HG03064 (cell line): ENCODE measurements at regions not wholly inside any gene's neighbourhood (a gene's known extent, or its start where the extent isn't known, plus 50 kb on each side); places are given as distances from the start of the nearest gene placed in this dataset.
"Not testable (repeated sequence)": the region's sequence is repeated elsewhere in the genome, so short reads cannot be mapped to it uniquely, and the experiment has no call there.

Experiments used
- ATAC-seq: cut with Tn5 transposase; IDR thresholded peaks from one replicate; pipeline ENCODE4 v1.9.1; 2021; ENCODE audit warnings: low read depth; ENCODE audit not compliant: unreplicated experiment

- ATAC-seq, result no peak
Measured at GRCh38 chr3:20375302-20375701, 189.3 kb upstream of the SGO1 start.

- not testable (repeated sequence) for ATAC-seq
Measured at GRCh38 chr3:20370273-20371063, 184.5 kb upstream of the SGO1 start.

- no peak for ATAC-seq
Measured at GRCh38 chr3:20361000-20361399, 175.0 kb upstream of the SGO1 start.

GRCh38 chr3:20353286-20353685 lies 167.3 kb upstream of the SGO1 start:
- no peak for ATAC-seq

DNA sequence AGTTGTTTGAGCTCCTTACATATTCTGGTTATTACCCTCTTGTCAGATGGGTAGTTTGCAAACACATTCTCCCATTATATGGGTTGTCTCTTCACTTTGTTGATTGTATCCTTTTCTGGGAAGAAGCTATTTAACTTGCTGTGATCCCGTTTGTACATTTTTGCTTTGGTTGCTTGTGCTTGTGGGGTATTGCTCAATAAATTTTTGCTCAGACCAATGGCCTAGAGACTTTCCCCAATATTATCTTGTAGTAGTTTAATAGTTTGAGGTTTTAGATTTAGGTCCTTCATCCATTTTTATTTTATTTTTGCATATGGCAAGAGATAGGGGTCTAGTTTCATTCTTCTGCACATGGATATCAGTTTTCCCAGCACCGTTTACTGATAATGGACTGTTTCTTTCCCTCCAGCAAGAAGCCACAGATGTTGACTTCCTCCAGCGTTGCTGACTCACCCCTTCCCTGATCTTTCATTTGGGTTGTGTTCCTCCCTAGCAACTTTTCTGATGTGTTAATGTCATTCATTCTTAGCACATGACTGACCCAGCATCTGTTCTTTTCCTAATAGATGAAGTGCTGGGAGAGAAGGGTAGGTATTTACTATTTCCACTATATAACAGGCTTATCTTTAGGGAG lies 166.7 kb upstream of the SGO1 start:
- no peak for ATAC-seq

DNA sequence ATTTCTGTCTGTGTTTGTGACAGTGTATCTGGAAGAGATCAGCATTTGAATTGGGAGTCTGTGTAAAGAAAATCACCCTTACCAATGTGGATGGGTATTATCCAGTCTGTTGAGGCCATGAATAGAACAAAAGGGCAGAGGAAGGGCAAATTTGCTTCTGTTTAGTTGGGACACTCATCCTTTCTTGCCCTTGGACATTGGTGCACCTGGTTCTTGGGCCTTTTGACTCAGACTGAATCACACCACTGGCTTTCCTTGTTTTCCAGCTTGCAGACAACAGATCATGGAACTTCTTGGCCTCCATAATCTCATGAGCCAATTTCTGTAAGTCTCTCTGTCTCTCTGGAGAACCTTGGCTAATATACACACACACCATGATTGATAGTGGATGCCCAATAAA lies 164.4 kb upstream of the SGO1 start:
- ATAC-seq, result no peak

GRCh38 chr3:20346916-20347315 lies 160.9 kb upstream of the SGO1 start:
- no peak for ATAC-seq

DNA sequence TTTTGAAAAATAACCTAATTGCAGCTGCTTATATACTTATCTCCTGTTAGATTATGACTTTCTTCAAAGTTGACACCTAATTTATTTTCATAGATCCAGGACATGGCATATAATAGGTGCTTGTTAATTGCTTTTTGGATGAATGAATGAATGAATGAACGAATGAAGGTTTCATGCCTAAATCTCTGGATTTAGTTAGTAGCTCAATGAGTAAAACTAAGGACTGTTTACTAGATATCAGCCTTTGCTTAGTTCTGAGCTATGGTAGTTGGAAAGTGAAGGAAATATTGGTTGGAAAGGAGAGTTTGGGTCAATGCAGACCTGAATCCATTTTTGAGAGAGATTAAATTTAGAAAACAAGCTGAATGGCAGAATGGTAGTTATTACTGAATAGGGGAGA lies 160.4 kb upstream of the SGO1 start:
- no peak for ATAC-seq

DNA sequence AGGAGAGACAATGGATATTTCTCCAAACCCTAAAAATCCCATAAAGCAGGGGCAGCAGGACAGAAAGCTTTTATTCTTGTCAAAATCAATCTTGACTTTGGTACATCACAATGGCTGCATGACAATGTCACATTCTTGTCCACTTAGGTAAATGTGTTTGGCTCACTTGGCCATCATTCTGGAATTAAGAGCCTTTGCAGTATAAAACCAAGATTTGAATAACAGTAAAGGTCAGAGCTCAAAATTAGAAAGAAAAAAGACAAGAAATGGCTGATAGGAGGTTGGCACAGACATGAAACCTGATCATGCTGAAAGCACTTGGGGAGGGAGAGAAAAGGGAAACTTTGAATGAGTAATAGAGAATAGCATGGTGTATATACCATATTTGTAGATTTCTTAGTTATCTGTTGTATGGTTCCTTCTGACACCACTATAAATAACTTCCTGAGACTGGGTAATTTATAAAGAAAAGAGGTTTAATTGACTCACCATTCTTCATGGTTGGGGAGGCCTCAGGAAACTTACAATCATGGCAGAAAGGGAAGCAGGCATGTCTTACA lies 158.5 kb upstream of the SGO1 start:
- ATAC-seq, result no peak

DNA sequence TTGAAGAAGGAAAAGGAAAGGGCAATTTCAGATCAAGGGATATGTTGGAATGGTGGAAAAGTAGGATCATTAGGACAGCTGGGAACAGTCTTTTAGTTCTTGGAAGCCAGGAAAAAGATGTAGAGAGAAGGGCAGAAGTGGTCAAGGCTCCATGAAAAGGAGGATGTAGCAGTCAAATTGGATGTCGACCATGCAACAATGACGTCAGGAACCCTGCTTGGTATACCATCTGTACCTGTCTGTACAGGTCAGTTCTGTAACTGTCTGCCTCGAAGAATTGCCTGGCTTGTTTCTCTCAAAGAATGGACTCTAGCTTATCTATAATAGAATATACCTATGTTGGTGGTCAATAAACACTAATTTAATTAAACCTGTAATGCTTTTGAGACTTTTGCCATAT lies 157.8 kb upstream of the SGO1 start:
- ATAC-seq, result no peak

DNA sequence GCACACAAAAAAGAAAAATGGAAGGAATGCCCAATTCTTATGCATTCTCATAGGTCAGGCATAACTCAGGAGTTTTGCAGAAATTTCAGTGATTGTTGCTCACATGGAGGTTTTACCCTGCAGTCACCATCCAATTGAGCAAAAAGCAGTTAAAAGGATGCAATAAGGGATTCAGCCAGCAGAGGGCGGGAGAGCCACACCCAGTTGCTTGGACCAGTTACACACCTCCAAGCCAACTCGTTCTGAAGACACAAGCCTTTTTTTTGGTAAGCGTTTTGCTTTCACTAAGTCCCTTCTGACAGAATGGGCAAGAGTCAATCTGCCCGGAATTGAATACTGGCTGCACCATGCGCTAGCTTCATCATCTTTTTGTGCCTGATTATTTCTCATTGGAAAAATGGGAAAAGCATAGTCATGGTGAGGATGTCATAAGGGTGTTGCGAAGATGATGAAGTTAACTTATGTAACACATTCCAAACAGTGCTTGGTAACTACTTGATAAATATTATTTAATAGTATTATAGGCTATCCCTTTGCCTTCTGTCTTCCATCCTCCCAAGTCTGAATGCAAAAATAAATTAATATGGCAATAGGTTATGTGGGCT lies 154.4 kb upstream of the SGO1 start:
- ATAC-seq, result peak; percentile 97

- no peak for ATAC-seq
Measured at GRCh38 chr3:20336572-20336971, 150.6 kb upstream of the SGO1 start.

- ATAC-seq, result no peak
Measured at GRCh38 chr3:20334842-20335241, 148.8 kb upstream of the SGO1 start.

- no peak for ATAC-seq
Measured at GRCh38 chr3:20327889-20328288, 141.9 kb upstream of the SGO1 start.

GRCh38 chr3:20326541-20326940 lies 140.5 kb upstream of the SGO1 start:
- ATAC-seq, result no peak

- ATAC-seq, result no peak
Measured at GRCh38 chr3:20325563-20325962, 139.6 kb upstream of the SGO1 start.

DNA sequence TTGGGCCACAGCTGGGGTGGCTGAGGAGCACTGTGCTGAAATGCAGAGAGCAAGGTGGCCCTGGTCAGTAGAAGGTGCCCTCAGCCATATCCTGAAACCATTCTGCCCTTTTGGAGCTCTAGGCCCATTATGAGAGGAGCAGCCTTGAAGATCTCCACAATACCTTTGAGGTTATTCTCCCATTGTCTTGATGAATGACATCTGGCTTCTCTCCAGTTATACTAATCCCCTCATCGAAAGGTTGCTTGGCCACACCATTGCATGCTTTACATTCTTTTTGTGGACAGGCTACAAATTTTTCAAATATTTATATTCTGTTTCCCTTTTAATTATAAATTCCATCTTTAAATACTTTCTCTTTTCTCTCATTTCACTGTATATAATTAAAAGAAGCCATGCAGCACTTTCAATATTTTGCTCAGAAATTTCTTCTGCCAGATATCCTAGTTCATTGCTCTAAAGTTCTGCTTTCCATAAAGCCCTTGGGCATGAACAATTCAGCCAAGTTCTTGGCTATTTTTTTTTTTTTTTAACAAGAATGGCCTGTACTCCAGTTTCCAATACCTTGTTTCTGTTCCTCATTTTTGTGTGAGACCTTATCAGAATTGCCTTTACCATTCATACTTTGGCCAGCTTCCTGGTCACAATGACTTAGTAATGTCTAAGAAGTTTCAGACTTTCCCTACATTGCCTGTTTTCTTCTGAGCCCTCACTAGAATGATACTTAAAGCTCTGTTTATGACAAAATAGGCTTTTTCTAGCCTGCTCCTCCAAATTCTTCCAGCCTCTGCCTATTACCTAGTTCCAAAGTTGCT lies 138.9 kb upstream of the SGO1 start:
- ATAC-seq, result peak; percentile 98

DNA sequence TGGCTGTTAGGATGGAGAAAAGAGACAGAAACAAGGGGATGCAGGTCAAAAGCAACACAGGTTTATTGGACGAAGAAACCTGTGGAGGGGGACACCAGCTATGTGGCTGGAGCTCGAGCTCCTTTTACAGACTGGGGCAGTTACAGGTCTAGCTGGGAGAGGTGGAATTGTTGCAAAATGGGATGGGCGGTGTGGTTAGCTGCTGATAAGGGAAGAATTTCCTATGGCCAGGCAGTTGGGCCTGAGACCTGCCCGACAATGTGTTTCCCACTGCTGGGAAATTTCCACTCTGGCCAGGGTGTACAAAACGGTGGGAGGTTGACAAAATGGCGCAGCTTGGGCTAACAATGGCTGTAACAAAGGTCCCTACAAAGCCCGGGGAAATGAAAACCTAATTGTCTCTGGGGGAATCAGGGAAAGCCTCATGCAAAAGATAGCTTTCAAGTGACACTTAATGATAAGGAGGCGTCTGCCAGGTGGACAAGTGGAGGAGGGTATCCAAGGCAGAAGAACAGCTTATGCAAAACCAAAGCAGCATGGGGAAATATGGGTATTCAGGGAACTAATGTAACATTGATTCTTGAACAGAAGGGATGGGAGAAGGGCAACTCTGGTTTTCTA lies 137.4 kb upstream of the SGO1 start:
- ATAC-seq, result no peak

GRCh38 chr3:20322085-20322484 lies 136.1 kb upstream of the SGO1 start:
- no peak for ATAC-seq

DNA sequence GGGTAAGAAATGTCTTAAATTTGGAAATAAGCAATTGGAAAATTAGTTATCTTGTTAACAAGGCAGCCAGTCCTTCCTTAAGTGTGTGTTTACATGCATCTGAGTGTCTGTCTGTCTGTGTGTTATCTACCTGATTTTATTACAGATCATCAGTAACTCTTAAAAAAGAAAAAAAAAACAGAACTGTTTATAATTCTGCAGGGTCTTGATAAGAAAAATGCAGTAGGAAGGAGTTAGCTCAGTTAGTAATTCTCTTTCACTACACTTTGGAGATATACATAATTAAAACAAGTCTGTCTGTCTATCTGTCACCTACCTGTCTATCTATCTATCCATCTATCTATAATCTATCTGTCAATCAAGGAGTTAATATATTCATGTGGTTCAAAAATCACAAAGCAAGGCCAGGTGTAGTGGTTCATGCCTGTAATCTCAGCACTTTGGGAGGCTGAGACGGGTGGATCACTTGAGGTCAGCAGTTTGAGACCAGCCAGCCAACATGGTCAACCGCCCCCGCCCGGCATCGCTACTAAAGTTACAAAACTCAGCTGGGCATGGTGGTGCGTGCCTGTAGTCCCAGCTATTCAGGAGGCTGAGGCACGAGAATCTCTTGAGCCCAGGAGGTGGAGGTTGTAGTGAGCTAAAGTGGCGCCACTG lies 135.5 kb upstream of the SGO1 start:
- no peak for ATAC-seq
